ENCODE measurements at regions not wholly inside any gene's neighbourhood (a gene's known extent, or its start where the extent isn't known, plus 50 kb on each side); places are given as distances from the start of the nearest gene placed in this dataset.
"Not testable (repeated sequence)": the region's sequence is repeated elsewhere in the genome, so short reads cannot be mapped to it uniquely, and the experiment has no call there.

GRCh38 chr5:92852219-92852618 lies 728.8 kb downstream of the NR2F1-AS1 start:
- no peak for DNase-seq

- DNase-seq, result no peak
Measured at GRCh38 chr5:92850886-92851285, 730.1 kb downstream of the NR2F1-AS1 start.

DNA sequence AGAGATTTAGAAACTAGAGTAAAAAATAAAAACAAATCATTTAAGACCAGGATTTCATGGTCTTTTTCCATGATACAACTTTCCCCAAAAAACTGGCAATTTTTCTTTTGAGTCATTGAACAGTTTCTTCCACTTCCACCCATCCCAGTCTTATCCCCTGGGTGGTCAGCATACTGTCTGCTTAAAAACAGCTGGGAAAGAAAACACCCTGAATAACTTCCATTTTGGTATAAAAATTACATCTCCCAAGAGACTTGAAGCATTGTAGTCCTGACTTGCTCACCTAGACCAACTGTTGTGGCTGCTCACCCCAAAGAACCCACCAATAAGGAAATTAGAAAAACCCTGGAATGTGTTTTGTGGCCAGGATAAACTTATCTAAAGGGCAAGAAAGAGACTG lies 731.3 kb downstream of the NR2F1-AS1 start:
- DNase-seq, result no peak

DNA sequence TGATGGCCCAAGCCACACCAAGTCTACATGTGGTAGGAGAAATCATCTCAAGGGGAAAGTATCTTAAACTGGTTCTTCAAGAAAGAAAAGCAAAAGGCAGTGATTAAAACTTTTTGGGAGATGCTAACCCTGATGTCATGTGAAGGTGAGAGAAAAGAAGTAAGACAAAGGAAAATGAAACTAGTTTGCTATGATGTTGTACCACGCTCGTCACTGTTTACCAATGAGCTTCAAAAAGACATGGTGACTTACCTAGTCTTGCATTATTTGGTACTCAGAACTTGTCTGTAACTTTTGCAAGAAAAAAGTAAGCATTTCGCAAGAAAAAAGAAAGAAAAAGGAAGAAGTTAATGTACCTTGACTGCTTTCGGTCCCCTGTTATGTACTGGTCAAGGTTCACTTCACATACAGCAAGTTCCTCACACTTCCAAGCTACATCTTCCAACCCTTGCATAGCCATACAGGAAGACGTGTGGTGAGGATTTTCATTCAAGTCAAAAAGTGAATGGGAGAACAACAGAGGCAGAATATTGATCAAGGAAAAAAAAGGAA lies 739.3 kb downstream of the NR2F1-AS1 start:
- DNase-seq, result no peak

- DNase-seq, result no peak
Measured at GRCh38 chr5:92838253-92838652, 742.8 kb downstream of the NR2F1-AS1 start.

- DNase-seq, result no peak
Measured at GRCh38 chr5:92836855-92837755, 743.9 kb downstream of the NR2F1-AS1 start.

- no peak for DNase-seq
Measured at GRCh38 chr5:92835712-92836111, 745.3 kb downstream of the NR2F1-AS1 start.

DNA sequence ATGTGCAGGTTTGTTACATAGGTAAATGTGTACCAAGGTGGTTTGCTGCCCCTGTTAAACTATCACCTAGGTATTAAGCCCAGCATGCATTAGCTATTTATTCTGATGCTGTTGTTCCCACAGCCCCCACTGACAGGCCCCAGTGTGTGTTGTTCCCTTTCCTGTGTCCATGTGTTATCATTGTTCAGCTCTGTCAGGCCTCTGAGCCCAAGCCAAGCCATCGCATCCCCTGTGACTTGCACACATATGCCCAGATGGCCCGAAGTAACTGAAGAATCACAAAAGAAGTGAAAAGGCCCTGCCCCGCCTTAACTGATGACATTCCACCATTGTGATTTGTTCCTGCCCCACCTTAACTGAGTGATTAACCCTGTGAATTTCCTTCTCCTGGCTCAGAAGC lies 757.5 kb downstream of the NR2F1-AS1 start:
- not testable (repeated sequence) for DNase-seq

DNA sequence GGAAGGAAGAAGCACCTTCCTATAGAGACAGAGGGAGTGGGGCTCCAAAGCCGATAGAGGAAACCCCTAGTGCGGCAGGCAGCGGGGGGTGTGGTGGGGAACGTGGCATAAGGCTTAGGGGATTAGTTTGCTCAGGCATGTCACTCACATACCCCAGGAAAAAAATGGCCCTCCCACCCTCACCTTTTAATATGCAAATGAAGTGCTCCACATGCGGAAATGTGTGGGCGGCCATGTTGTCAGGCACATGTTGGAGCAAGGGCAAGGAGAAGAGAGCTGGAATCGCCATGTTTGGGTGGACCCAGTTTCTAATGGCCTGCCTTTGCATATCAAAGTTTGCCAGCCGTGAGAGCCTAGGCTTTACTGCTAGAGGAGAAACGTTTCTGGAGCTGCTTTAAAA lies 758.8 kb downstream of the NR2F1-AS1 start:
- no peak for DNase-seq

- no peak for DNase-seq
Measured at GRCh38 chr5:92809855-92810465, 771.1 kb downstream of the NR2F1-AS1 start.

- no peak for DNase-seq
Measured at GRCh38 chr5:92808474-92808873, 772.5 kb downstream of the NR2F1-AS1 start.

GRCh38 chr5:92807085-92807484 lies 773.9 kb downstream of the NR2F1-AS1 start:
- no peak for DNase-seq

DNA sequence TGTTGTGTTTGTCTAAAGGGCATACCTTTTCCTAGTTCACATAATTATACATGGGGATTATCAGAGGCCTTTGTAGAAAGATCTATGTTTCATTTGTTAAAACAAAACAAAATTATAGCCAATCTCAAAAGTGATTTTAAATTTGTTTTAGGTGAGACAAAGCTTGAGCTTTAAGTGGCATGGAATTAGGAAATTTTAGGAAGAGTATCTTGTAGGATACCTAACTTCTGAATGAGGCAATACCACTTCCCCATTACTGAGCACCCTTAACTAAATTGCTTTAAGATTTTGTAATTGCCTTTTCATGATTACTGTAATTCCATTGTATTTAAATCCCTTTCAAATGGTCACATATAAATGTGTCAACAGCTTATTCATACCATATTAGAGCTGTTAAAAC lies 775.6 kb downstream of the NR2F1-AS1 start:
- DNase-seq, result no peak

DNA sequence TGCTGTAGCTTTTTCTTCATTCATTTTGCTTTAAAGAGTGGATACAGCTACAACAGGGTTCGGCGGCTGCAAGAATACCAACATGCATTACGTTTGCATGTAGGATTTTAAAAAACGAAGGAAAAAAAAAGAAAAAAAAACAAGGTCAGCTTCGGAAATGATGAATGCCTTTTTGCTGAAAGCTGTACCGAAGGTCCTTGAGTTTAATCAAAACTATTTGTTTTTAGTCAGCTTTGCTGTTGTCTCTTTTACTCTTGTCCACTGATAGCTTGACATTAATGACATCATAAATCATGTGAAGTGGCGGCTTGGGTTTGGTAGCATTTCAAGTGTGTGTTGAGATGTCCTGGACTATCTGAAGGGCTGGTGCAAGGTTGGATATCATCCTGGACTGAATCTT lies 779.1 kb downstream of the NR2F1-AS1 start:
- no peak for DNase-seq

DNA sequence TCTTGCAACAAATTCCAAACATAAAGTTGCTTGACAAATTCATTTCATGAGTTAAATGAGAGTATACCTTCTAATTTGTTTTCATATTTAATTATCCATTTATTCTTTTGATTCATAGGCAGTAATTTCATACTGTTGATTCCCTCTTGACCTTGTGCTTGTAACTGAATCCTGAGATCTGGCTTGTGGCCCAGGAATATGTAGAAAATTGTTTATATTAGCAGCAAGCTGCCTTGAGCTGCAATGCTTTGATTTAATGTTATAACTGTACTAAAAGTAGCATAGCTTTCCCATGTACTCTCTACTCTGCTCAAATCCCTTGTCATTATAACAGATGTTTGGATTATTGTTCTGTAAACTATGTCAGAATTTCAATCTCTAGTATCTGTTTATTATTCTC lies 780.7 kb downstream of the NR2F1-AS1 start:
- no peak for DNase-seq

GRCh38 chr5:92795633-92796032 lies 785.4 kb downstream of the NR2F1-AS1 start:
- no peak for DNase-seq

GRCh38 chr5:92780057-92780456 lies 801.0 kb downstream of the NR2F1-AS1 start:
- no peak for DNase-seq

DNA sequence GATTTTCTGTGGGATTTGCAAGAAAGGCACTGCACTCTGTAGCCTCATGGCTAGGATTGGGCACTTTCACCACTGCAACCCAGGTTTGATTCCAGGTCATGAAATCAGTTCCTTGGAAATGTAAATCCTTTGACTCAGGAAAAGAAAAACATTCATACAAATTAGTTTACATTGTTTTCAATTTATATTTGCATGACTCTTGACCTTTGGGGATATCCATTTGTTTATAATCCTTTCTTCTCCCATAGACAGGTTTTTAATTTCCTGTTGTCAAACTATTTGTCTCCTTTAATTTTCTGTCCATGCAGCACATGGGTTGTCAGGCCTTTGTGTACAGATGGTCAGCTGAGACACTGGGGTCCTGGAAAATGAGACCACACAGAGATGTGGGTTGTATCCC lies 801.5 kb downstream of the NR2F1-AS1 start:
- DNase-seq, result no peak

- no peak for DNase-seq
Measured at GRCh38 chr5:92778261-92778660, 802.8 kb downstream of the NR2F1-AS1 start.

DNA sequence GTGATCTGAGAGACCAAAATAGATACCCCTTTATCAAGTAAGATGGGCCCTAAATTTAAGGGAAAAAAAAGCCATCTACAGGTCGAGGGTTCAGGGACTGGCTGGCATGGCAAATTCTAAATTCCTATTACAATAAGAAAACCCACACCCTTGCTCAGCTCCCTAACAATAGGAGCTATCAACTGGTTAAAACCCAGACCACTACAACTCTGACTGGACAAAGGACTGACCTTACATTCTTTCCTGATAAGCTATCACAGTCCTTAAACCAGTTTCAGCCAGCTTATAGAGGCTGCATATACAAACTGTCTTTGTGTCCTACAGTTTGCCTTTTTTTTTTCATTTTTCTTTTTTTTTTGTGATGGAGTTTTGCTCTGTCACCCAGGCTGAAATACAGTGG lies 803.6 kb downstream of the NR2F1-AS1 start:
- DNase-seq, result no peak

GRCh38 chr5:92775711-92776615 lies 805.1 kb downstream of the NR2F1-AS1 start:
- DNase-seq, result no peak

DNA sequence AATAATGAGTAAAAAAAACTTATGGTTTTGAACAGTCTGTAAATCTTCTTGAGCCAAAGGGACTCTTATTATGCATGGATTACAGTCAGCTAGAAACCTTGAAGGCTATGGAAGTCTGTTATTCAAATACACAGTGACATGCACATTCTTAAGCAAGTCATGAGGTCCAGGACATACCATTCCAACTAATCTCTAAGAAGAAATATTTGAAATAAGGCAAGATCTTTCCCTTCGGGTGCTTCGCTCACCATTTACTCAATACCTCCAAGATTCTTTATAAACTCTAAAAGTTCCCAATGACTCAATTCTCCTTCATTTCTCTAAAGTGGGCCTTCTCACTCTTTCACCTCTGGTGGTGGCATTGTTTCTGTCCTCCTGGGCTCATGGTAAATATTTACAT lies 811.0 kb downstream of the NR2F1-AS1 start:
- no peak for DNase-seq

DNA sequence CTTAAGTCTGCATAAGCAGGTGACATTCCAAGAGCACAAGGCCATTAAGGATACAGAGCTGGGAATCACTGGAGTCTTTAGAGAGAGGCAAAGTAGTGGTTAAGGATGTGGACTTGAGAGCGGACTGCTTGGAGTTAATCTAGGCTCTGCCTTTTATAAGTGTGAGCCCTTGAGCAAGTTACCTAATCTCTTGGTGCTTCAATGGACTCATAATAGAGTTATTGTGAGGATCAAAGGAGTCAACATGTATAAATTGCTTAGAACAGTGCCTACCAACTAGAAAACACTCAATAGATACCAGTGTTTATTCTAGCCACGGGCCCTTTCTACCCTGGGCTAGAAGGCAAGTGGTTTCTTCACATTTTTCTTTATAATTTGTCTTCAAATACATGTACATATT lies 819.4 kb downstream of the NR2F1-AS1 start:
- no peak for DNase-seq

All from stimulated activated naive CD4-positive, alpha-beta T cell (primary cell).